ENCODE measurements at regions not wholly inside any gene's neighbourhood (a gene's known extent, or its start where the extent isn't known, plus 50 kb on each side); places are given as distances from the start of the nearest gene placed in this dataset.
"Not testable (repeated sequence)": the region's sequence is repeated elsewhere in the genome, so short reads cannot be mapped to it uniquely, and the experiment has no call there.

- DNase-seq (ENCODE audit: low spot score): no peak
Measured at GRCh38 chr18:22566703-22567420, 149.1 kb upstream of the CTAGE1 start.

DNA sequence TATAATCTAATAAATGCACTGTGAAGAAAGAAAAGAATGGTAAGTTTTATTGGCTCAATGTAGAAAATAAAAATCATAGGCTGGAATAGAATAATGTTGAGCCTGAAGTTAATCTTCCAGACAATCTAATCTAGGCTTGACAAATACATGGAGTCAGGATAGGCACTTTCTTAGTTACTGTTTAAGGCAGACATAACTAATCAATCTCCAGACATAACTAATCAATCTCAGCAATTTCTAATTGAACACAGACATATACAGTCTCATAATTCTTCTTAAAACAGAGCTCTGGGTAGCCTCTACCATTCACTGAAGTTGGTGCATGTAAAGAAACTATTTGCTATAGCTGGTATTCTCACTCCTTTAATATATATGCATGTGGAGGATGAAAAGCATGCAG lies 150.1 kb upstream of the CTAGE1 start:
- DNase-seq (ENCODE audit: low spot score): peak; percentile 19

DNA sequence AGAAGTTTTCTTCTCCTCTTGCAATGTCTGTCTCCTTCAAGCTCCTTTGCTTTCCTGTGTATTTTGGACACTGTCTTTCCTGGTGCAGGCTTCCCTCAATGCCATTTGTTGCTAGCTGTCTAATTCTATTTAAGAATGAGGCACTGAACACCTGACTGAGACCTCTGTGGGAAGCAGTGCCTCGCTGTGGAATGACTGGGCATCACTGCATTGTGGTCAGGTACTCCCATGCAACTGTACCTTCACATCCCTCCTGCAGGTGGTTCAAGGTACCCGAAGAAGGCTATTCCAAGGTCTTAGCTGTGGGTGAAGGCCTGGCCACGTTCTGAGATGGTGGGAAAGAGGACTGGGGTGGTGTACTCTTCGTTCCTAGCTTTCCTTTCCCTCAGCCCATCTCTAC lies 152.8 kb upstream of the CTAGE1 start:
- no peak for DNase-seq (ENCODE audit: low spot score)

DNA sequence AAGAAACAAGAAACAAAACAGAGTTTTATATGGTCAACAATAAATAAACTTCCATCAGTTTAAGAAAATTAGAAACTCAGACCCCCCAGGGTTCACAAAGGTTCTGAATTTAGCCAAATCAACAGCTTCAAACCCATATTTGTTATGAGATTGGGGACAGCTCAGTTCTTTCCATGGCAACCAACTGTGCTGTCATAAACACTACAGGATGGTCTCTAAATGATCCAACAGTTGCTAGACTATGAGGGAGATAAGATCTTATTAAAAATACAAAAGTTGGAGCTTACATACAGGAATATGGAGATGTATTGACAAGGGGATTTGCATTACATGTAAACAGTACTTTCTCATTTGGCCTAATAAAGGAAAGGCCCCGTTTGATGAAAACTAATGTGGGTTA lies 154.6 kb upstream of the CTAGE1 start:
- no peak for DNase-seq (ENCODE audit: low spot score)

DNA sequence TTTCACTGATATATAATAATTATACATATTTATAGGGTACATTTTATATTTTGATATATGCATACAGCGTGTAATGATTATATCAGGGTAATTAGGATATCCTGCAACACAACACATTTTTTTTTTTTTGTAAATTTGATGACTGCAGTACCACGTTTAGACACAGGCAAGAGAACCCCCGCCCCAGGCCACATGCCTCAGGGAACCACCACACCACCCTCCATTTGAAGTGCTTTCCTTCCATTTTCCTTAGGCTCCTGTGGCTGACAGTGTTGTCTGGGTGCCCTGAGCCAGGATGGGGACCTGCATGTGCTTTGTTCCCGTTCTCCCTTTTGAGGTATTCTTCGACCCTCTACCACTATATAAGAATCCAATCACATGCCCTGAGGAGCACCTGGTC lies 161.6 kb upstream of the CTAGE1 start:
- DNase-seq (ENCODE audit: low spot score): no peak

- no peak for DNase-seq (ENCODE audit: low spot score)
Measured at GRCh38 chr18:22585333-22585732, 167.6 kb upstream of the CTAGE1 start.

- no peak for DNase-seq (ENCODE audit: low spot score)
Measured at GRCh38 chr18:22585821-22586220, 168.1 kb upstream of the CTAGE1 start.

DNA sequence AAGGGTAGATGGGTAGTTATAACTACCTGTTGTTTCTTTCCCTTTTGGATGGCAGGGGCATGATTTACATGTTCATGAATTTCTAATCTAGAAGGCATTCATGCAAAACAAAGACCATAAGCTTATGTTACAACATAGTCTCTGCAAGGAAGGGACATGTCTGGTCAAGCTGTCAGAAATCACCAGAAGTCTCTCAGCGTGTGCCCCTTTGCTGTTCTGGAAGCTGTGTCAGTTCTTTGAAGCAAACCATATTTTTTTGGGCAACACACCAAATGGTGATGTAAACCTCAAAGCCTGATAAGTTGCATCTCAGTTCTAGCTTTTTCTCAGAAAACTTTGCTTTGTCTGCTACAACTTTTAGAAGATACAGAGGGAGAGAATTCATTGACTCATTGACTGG lies 173.5 kb upstream of the CTAGE1 start:
- no peak for DNase-seq (ENCODE audit: low spot score)

DNA sequence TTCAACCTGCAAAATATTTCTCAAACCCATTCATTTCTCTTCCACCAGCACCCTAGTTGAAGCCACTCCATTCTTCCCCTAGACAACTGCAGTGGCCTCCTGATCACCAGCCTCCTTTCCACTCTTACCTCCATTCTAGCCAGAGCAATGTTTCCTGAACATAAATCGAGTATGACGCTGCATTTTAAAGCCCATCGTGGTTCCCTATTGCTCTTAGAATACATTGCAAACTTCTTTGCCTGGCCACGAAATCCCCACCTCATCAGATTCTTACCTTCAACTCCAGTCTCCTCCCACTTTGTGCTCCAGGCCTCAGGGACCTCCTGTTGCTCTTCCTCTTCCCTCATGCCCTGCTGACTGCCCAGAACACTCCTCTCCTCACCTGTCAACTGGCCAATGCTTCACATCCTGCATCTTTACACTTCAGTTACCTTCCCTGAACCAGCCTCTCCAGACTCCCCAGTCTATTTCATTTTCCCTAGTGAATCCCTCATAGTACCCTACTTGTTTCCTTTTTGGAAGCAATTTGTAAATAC lies 176.5 kb upstream of the CTAGE1 start:
- no peak for DNase-seq (ENCODE audit: low spot score)

GRCh38 chr18:22601481-22601880 lies 183.8 kb upstream of the CTAGE1 start:
- no peak for DNase-seq (ENCODE audit: low spot score)

- DNase-seq (ENCODE audit: low spot score): not testable (repeated sequence)
Measured at GRCh38 chr18:22602456-22602855, 184.7 kb upstream of the CTAGE1 start.

DNA sequence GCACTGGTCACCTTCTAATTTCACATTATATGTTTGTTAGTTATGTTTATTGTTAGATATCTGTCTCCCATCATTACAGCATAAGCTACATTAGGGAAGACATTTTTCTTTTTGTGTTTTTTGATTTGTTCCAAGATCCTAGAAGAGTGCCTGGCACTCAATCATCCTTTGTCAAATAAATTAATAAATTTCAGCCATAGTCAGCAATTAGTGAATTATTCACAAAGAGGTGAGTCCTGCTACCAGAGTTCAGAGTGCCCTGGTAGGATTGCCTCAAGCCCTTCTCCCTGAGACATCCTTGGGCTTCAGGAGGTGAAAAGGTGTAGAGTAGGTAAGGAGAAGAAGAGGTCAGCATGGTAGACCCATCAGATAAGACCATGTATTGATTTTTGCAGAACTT lies 186.2 kb upstream of the CTAGE1 start:
- DNase-seq (ENCODE audit: low spot score): no peak

GRCh38 chr18:22604390-22604985 lies 186.8 kb upstream of the CTAGE1 start:
- no peak for DNase-seq (ENCODE audit: low spot score)

GRCh38 chr18:22604986-22605421 lies 187.3 kb upstream of the CTAGE1 start:
- no peak for DNase-seq (ENCODE audit: low spot score)

DNA sequence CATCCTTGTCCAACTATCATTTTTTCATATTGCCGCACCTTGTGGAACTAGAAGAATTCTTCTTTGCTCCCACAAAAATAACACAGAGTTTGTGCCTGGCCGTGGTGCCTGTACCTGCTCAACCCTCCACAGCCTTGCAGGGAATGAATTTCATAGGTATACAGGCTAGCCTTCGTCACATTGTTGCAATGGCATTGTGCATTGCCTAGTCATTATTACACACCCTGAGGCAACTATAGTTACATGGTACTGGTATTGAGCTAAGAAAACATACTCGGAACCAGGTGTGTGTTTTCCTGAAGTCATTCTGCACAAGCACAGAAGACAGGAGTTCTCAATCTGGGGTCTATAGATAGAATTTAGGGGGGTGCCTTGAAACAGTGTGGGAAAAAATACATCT lies 188.0 kb upstream of the CTAGE1 start:
- DNase-seq (ENCODE audit: low spot score): no peak

- no peak for DNase-seq (ENCODE audit: low spot score)
Measured at GRCh38 chr18:22606563-22607283, 189.0 kb upstream of the CTAGE1 start.

DNA sequence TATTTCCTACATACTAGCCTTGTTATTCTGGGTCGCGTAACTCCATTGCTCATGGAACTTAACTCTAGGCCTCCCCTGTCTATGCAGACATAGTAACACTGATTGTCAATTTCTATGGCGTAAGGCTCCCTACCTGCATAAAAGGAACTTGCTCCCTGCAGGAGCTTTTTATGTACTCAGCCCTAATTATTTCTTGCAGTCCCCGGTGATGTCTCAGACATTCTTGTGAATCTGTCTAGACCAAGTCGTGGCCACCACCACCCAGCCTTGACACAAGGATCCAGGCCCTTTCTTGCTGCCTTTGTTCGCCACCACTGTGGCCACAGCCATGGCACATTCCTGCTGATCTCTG lies 189.5 kb upstream of the CTAGE1 start:
- no peak for DNase-seq (ENCODE audit: low spot score)

DNA sequence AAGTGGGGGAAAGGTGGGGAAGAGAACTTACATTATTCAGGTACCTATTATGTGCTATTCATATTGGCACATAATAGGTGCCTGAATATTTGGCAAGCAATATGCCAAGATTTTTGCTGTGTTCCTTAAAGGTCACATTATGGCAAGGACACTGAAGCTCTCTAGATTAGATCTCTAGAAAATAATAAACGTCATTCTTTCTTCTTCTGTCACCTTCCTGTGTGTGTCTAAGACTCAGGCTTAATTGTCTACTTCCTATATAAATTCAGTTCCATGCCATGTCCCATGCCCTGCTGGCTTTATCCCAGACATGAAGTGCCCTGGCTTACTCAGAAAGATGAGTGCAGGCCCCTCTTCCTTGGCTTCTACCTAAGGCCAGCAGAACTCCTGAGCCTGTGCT lies 191.1 kb upstream of the CTAGE1 start:
- DNase-seq (ENCODE audit: low spot score): no peak

GRCh38 chr18:22609642-22610041 lies 191.9 kb upstream of the CTAGE1 start:
- no peak for DNase-seq (ENCODE audit: low spot score)

GRCh38 chr18:22613058-22613690 lies 195.5 kb upstream of the CTAGE1 start:
- DNase-seq (ENCODE audit: low spot score): no peak

GRCh38 chr18:22613788-22614187 lies 196.1 kb upstream of the CTAGE1 start:
- DNase-seq (ENCODE audit: low spot score): no peak

DNA sequence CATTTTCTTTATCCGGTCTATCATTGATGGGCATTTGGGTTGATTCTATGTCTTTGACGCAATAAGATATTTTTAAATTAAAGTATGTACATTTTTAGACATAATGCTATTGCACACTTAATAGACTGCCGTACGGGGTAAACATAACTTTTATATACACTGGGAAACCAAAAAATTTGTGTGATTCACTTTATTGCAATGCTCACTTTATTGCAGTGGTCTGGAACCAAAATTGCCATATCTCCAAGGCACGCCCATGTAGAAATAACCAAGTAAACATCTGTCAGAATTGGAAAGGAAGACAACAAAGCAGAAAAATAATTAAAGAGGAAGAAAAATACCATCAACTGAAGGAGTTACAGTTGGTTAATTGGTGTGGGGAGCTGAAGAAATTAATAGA lies 205.8 kb upstream of the CTAGE1 start:
- DNase-seq (ENCODE audit: low spot score): no peak

GRCh38 chr18:22624176-22624575 lies 206.5 kb upstream of the CTAGE1 start:
- DNase-seq (ENCODE audit: low spot score): no peak

Data from NAMALWA (cell line).